WTC11 (cell line): ENCODE measurements at regions not wholly inside any gene's neighbourhood (a gene's known extent, or its start where the extent isn't known, plus 50 kb on each side); places are given as distances from the start of the nearest gene placed in this dataset.

Source experiments
- ATAC-seq: fragments of 200-7000 bp; cut with Tn5 transposase; 2 replicates; pipeline ENCODE4 v1.10.0; 2021; ENCODE audit warnings: mild to moderate bottlenecking, moderate library complexity
- CTCF ChIA-PET: fragments of 300-600 bp; sonication (Branson Sonifier 250); formaldehyde crosslinking; loops from one replicate; lab custom pipeline; 2021; ENCODE audit warnings: antibody characterized with exemption; lab: Charles Lee
- POLR2A ChIA-PET: fragments of 350-600 bp; sonication (Branson Sonifier 250); formaldehyde crosslinking; loops from one replicate; lab custom pipeline; 2021; ENCODE audit warnings: antibody characterized with exemption; lab: Charles Lee
- DNase-seq: peaks from one replicate; pipeline ENCODE4 v3.0.0; 2021; ENCODE audit warnings: low spot score
- H3K27ac Mint-ChIP-seq: 2 replicates; pipeline ENCODE4 v1.8.0; 2021; ENCODE audit warnings: mixed read lengths
- H3K27me3 Mint-ChIP-seq: 2 replicates; pipeline ENCODE4 v1.8.0; 2021; ENCODE audit warnings: low read depth, mild to moderate bottlenecking, moderate library complexity, mixed read lengths
- H3K36me3 Mint-ChIP-seq: 2 replicates; pipeline ENCODE4 v1.8.0; 2021; ENCODE audit warnings: mixed read lengths
- H3K4me1 Mint-ChIP-seq: 2 replicates; pipeline ENCODE4 v1.8.0; 2022; ENCODE audit warnings: mixed read lengths
- H3K4me3 Mint-ChIP-seq: 2 replicates; pipeline ENCODE4 v1.8.0; 2021; ENCODE audit warnings: mild to moderate bottlenecking, moderate library complexity, mixed read lengths
- H3K9me3 Mint-ChIP-seq: 2 replicates; pipeline ENCODE4 v1.8.0; 2021; ENCODE audit warnings: mixed read lengths
- ELF4 ChIP-seq: sonication (generic); formaldehyde crosslinking; IDR thresholded peaks from 2 replicates; pipeline ENCODE4 v1.8.1; 2022; ENCODE audit warnings: low read depth, mild to moderate bottlenecking, moderate library complexity, missing genetic modification reagents
- EMX1 ChIP-seq: fragments of 250-450 bp; sonication (Bioruptor Pico); IDR thresholded peaks from 2 replicates; pipeline ENCODE4 v1.8.0; 2021; ENCODE audit warnings: mild to moderate bottlenecking
- ESRRA ChIP-seq: sonication (generic); formaldehyde crosslinking; IDR thresholded peaks from 2 replicates; pipeline ENCODE4 v1.8.1; 2022; ENCODE audit warnings: mild to moderate bottlenecking, missing genetic modification reagents, borderline replicate concordance
- ETV6 ChIP-seq: sonication (generic); formaldehyde crosslinking; IDR thresholded peaks from 2 replicates; pipeline ENCODE4 v1.8.1; 2022; ENCODE audit warnings: mild to moderate bottlenecking, missing genetic modification reagents
- GABPB1 ChIP-seq: sonication (generic); formaldehyde crosslinking; IDR thresholded peaks from 2 replicates; pipeline ENCODE4 v1.8.1; 2023; ENCODE audit warnings: mild to moderate bottlenecking, missing genetic modification reagents
- HMGA2 ChIP-seq: fragments of 250-450 bp; sonication (Bioruptor Pico); IDR thresholded peaks from 2 replicates; pipeline ENCODE4 v1.4.0; 2021; ENCODE audit warnings: mild to moderate bottlenecking, moderate library complexity
- NR2C2 ChIP-seq: sonication (generic); formaldehyde crosslinking; IDR thresholded peaks from 2 replicates; pipeline ENCODE4 v1.8.0; 2022; ENCODE audit warnings: mild to moderate bottlenecking, missing genetic modification reagents
- RELA ChIP-seq: sonication (generic); formaldehyde crosslinking; IDR thresholded peaks from 2 replicates; pipeline ENCODE4 v1.8.1; 2022; ENCODE audit warnings: missing genetic modification reagents, mild to moderate bottlenecking, borderline replicate concordance
- TP53 ChIP-seq: sonication (generic); formaldehyde crosslinking; IDR thresholded peaks from 2 replicates; pipeline ENCODE4 v1.8.1; 2023; ENCODE audit warnings: mild to moderate bottlenecking, missing genetic modification reagents
- ZBTB21 ChIP-seq: sonication (generic); formaldehyde crosslinking; IDR thresholded peaks from 2 replicates; pipeline ENCODE4 v1.8.1; 2023; ENCODE audit warnings: mild to moderate bottlenecking, missing genetic modification reagents, borderline replicate concordance
- ZNF317 ChIP-seq: sonication (generic); formaldehyde crosslinking; IDR thresholded peaks from 2 replicates; pipeline ENCODE4 v1.8.1; 2023; ENCODE audit warnings: low read depth, mild to moderate bottlenecking, moderate library complexity, missing genetic modification reagents, borderline replicate concordance
- ZNF416 ChIP-seq: fragments of 250-450 bp; sonication (Bioruptor Pico); IDR thresholded peaks from 2 replicates; pipeline ENCODE4 v1.9.0; 2021; ENCODE audit warnings: mild to moderate bottlenecking, inconsistent platforms
- TF ChIP-seq, protein P1 (sequence below): fragments of 250-450 bp; sonication (Bioruptor Pico); IDR thresholded peaks from 2 replicates; pipeline ENCODE4 v1.9.0; 2021; ENCODE audit warnings: mild to moderate bottlenecking
- TF ChIP-seq, protein P2 (sequence below): sonication (generic); formaldehyde crosslinking; IDR thresholded peaks from 2 replicates; pipeline ENCODE4 v1.8.0; 2023; ENCODE audit warnings: missing genetic modification reagents, mild to moderate bottlenecking, borderline replicate concordance
- TF ChIP-seq, protein P3 (sequence below): sonication (generic); formaldehyde crosslinking; IDR thresholded peaks from 2 replicates; pipeline ENCODE4 v1.8.0; 2022; ENCODE audit warnings: mild to moderate bottlenecking, missing genetic modification reagents
- TF ChIP-seq, protein P4 (sequence below): sonication (generic); formaldehyde crosslinking; IDR thresholded peaks from 2 replicates; pipeline ENCODE4 v1.8.1; 2022; ENCODE audit warnings: mild to moderate bottlenecking, missing genetic modification reagents, moderate library complexity, borderline replicate concordance

DNA sequence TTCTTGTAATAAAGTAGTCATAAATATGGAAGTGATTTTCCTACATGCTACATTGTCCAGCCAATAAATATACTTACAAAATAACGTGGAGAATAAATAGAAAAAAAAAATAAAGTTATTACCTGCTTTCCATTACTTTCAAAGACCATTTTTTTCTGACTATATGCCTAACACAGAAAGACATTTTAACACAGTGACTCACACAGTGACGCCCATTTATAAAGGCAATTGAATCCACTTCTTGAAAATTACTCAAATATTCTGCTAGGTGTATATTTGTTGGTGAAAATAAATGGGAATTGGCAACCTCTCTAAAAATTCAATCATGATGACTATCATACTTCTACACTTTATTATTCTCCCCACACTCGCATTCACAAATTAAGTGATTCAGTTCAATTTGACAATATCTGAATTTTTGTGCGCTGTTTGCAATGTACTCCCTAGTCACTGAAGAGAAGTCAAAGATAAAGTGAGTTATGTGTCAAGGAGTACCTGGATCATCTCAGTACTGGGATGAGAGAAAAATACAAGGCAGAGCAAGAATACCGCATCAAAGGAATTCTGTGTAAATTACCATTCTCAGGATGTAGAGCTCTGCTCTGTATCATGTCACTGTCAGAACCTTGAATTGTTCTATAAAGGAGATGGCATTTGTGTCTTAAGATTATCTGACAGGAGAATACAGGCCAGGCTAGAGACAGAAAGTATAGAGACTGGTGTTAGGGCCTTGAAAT is 642.7 kb downstream of the IPMK start:
- CTCF ChIA-PET: no interaction called here
- Mint-ChIP-seq H3K9me3 (no peaks in the 10 kb centered on the region), H3K4me3 (no peak overlapping the region), H3K36me3 (no peaks in the 10 kb centered on the region), H3K27me3 (no peaks in the 10 kb centered on the region), H3K27ac (no peak overlapping the region), H3K4me1 (peaks cover 47% of the 10 kb centered on the region)
- TF ChIP-seq ZBTB21 (CRISPR knock-in tag) (no peak), EMX1 (no peak), NR2C2 (CRISPR knock-in tag) (no peak), HMGA2 (no peak)
- TF ChIP-seq, protein P1, sequence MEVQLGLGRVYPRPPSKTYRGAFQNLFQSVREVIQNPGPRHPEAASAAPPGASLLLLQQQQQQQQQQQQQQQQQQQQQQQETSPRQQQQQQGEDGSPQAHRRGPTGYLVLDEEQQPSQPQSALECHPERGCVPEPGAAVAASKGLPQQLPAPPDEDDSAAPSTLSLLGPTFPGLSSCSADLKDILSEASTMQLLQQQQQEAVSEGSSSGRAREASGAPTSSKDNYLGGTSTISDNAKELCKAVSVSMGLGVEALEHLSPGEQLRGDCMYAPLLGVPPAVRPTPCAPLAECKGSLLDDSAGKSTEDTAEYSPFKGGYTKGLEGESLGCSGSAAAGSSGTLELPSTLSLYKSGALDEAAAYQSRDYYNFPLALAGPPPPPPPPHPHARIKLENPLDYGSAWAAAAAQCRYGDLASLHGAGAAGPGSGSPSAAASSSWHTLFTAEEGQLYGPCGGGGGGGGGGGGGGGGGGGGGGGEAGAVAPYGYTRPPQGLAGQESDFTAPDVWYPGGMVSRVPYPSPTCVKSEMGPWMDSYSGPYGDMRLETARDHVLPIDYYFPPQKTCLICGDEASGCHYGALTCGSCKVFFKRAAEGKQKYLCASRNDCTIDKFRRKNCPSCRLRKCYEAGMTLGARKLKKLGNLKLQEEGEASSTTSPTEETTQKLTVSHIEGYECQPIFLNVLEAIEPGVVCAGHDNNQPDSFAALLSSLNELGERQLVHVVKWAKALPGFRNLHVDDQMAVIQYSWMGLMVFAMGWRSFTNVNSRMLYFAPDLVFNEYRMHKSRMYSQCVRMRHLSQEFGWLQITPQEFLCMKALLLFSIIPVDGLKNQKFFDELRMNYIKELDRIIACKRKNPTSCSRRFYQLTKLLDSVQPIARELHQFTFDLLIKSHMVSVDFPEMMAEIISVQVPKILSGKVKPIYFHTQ (CRISPR knock-in tag): no peak
- DNase-seq (no peak), ATAC-seq (no peak)
- POLR2A ChIA-PET: no interaction called here

DNA sequence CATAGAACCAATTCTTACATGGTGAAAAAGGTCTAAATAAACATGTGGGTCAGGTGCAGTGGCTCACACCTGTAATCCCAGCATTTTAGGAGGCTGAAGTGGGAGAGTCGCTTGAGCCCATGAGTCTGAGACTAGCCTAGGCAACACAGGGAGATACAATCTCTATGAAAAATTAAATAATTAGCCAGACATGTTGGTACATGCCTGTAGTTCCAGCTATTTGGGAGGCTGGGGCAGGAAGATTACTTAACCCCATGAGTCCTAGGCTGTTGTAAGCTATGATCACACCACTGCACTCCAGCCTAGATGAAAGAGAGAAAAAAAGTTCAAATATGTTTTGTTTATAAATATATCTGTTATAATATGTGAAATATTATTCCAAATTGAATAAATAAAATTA is 643.6 kb downstream of the IPMK start:
- Mint-ChIP-seq H3K9me3 (no peaks in the 10 kb centered on the region), H3K27me3 (no peaks in the 10 kb centered on the region), H3K36me3 (no peaks in the 10 kb centered on the region), H3K4me3 (no peak overlapping the region), H3K27ac (no peak overlapping the region), H3K4me1 (peaks cover 38% of the 10 kb centered on the region)
- no peak for TF ChIP-seq ZNF416 (CRISPR knock-in tag)
- TF ChIP-seq ETV6 (CRISPR knock-in tag): no peak
- TF ChIP-seq ELF4: no peak
- TF ChIP-seq TP53 (CRISPR knock-in tag): no peak
- ChIA-PET POLR2A (no interaction called here), CTCF (no interaction called here)
- DNase-seq (no peak), ATAC-seq (no peak)

DNA sequence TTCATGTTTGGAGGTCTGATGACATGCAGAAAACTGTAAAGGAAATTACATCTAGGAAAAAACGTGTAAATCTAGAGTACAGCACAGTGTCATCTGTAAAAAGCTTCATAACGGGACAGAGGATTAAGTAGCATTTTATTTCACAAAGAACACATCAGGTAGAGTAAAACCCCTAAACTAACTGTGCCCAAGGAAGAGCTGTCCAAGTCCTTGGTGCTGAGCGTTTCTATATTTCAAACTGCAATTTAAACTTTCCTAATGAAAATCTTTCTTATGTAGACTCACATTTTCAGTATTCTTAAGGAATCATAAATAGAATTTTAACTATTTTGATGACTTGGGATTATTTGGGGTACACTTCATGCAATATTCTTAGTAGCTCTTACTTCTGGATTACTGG is 646.2 kb downstream of the IPMK start:
- H3K27me3 Mint-ChIP-seq: no peaks in the 10 kb centered on the region
- peaks cover 13% of the 10 kb centered on the region for H3K4me1 Mint-ChIP-seq
- no peak overlapping the region for H3K4me3 Mint-ChIP-seq
- POLR2A ChIA-PET: no interaction called here
- CTCF ChIA-PET: interaction anchor here (1.0 kb wide), 1 partner anchor 36 kb away, joined by 3 read pairs; no protein-coding TSS in a partner anchor
- H3K9me3 Mint-ChIP-seq: no peaks in the 10 kb centered on the region
- no peak for ATAC-seq
- no peaks in the 10 kb centered on the region for H3K36me3 Mint-ChIP-seq
- TF ChIP-seq, protein P1 (CRISPR knock-in tag): no peak
- no peak for TF ChIP-seq GABPB1 (CRISPR knock-in tag)
- TF ChIP-seq ZNF317 (CRISPR knock-in tag): no peak
- TF ChIP-seq, all 79 proteins: peak for 0
- no peak for DNase-seq
- H3K27ac Mint-ChIP-seq: no peak overlapping the region

DNA sequence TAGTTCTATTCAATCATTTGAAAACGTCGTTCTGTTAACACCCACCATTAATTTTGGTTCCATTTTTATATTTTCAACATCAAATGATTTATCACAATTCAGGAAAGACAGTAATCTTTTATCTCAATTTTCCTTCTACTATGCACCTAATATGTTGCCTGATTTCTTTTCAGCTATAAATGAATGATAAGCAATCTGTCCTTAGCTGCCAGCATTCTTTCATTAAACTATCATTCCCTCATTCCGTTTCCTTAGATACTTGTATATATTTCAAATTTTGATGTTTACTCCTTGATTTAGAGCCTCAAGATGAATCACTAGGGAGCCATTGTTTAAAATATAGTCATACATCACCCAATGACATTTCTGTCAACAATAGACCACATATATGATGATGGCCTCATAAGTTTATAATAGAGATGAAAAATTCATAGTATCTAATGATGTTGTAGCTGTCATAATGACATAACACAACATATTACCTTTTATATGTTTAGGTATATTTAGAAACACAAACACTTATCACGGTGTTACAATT is 661.7 kb downstream of the IPMK start:
- Mint-ChIP-seq H3K27ac (no peak overlapping the region), H3K4me1 (peaks cover 5% of the 10 kb centered on the region), H3K27me3 (no peaks in the 10 kb centered on the region), H3K4me3 (no peak overlapping the region), H3K36me3 (no peaks in the 10 kb centered on the region), H3K9me3 (no peaks in the 10 kb centered on the region; the same call in 1 of the 2 replicates)
- DNase-seq: no peak
- POLR2A ChIA-PET: no interaction called here
- CTCF ChIA-PET: interaction anchor here (0.7 to 1.3 kb wide), 2 partner anchors 24 to 547 kb away, joined by 3 to 5 read pairs; no protein-coding TSS in a partner anchor
- no peak for ATAC-seq
- TF ChIP-seq ESRRA (CRISPR knock-in tag) (no peak), RELA (CRISPR knock-in tag) (no peak)
- TF ChIP-seq, protein P2, sequence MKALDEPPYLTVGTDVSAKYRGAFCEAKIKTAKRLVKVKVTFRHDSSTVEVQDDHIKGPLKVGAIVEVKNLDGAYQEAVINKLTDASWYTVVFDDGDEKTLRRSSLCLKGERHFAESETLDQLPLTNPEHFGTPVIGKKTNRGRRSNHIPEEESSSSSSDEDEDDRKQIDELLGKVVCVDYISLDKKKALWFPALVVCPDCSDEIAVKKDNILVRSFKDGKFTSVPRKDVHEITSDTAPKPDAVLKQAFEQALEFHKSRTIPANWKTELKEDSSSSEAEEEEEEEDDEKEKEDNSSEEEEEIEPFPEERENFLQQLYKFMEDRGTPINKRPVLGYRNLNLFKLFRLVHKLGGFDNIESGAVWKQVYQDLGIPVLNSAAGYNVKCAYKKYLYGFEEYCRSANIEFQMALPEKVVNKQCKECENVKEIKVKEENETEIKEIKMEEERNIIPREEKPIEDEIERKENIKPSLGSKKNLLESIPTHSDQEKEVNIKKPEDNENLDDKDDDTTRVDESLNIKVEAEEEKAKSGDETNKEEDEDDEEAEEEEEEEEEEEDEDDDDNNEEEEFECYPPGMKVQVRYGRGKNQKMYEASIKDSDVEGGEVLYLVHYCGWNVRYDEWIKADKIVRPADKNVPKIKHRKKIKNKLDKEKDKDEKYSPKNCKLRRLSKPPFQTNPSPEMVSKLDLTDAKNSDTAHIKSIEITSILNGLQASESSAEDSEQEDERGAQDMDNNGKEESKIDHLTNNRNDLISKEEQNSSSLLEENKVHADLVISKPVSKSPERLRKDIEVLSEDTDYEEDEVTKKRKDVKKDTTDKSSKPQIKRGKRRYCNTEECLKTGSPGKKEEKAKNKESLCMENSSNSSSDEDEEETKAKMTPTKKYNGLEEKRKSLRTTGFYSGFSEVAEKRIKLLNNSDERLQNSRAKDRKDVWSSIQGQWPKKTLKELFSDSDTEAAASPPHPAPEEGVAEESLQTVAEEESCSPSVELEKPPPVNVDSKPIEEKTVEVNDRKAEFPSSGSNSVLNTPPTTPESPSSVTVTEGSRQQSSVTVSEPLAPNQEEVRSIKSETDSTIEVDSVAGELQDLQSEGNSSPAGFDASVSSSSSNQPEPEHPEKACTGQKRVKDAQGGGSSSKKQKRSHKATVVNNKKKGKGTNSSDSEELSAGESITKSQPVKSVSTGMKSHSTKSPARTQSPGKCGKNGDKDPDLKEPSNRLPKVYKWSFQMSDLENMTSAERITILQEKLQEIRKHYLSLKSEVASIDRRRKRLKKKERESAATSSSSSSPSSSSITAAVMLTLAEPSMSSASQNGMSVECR: no peak
- TF ChIP-seq, protein P3, sequence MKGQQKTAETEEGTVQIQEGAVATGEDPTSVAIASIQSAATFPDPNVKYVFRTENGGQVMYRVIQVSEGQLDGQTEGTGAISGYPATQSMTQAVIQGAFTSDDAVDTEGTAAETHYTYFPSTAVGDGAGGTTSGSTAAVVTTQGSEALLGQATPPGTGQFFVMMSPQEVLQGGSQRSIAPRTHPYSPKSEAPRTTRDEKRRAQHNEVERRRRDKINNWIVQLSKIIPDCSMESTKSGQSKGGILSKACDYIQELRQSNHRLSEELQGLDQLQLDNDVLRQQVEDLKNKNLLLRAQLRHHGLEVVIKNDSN: no peak
- TF ChIP-seq, protein P4, sequence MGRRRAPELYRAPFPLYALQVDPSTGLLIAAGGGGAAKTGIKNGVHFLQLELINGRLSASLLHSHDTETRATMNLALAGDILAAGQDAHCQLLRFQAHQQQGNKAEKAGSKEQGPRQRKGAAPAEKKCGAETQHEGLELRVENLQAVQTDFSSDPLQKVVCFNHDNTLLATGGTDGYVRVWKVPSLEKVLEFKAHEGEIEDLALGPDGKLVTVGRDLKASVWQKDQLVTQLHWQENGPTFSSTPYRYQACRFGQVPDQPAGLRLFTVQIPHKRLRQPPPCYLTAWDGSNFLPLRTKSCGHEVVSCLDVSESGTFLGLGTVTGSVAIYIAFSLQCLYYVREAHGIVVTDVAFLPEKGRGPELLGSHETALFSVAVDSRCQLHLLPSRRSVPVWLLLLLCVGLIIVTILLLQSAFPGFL (CRISPR knock-in tag): no peak
